GM23338 (cell line): ENCODE measurements at regions not wholly inside any gene's neighbourhood (a gene's known extent, or its start where the extent isn't known, plus 50 kb on each side); places are given as distances from the start of the nearest gene placed in this dataset.

ENCODE experiments used
- ATAC-seq: fragments of 200-7000 bp; cut with Tn5 transposase; 3 replicates; pipeline ENCODE4 v1.9.1; 2020
- DNase-seq: peaks from one replicate; pipeline ENCODE4 v3.0.0-alpha.2; 2015; ENCODE audit warnings: low spot score
- H2AFZ ChIP-seq: fragments of 200-600 bp; sonication (generic); 2 replicates; pipeline ENCODE4 v1.8.0; 2016; ENCODE audit warnings: antibody characterized with exemption, mild to moderate bottlenecking, moderate library complexity
- H3F3A ChIP-seq: fragments of 200-600 bp; sonication (generic); replicated peaks from 2 replicates; pipeline ENCODE4 v1.8.0; 2017; ENCODE audit warnings: antibody characterized with exemption, mixed run types, low read depth
- H3K27ac ChIP-seq: fragments of 200-600 bp; sonication (generic); 2 replicates; pipeline ENCODE4 v1.6.1; 2016; ENCODE audit warnings: low read depth
- H3K27me3 ChIP-seq: fragments of 200-600 bp; sonication (generic); 2 replicates; pipeline ENCODE4 v1.8.0; 2016; ENCODE audit warnings: mild to moderate bottlenecking, mixed run types, moderate library complexity; ENCODE audit not compliant: insufficient read depth
- H3K36me3 ChIP-seq: fragments of 200-600 bp; sonication (generic); 2 replicates; pipeline ENCODE4 v1.8.0; 2016; ENCODE audit warnings: mild to moderate bottlenecking; ENCODE audit not compliant: insufficient read depth
- H3K4me1 ChIP-seq: fragments of 200-600 bp; sonication (generic); 2 replicates; pipeline ENCODE4 v1.8.0; 2016; ENCODE audit warnings: mild to moderate bottlenecking, moderate library complexity; ENCODE audit not compliant: insufficient read depth
- H3K4me2 ChIP-seq: fragments of 200-600 bp; sonication (generic); 2 replicates; pipeline ENCODE4 v1.7.1; 2017; ENCODE audit warnings: mixed run types
- H3K4me3 ChIP-seq: fragments of 200-600 bp; sonication (generic); 2 replicates; pipeline ENCODE4 v1.6.1; 2016; ENCODE audit warnings: mixed run types
- H3K79me2 ChIP-seq: fragments of 200-600 bp; sonication (generic); replicated peaks from 2 replicates; pipeline ENCODE4 v1.8.0; 2017; ENCODE audit warnings: mild to moderate bottlenecking; ENCODE audit not compliant: insufficient read depth
- H3K9me2 ChIP-seq: fragments of 200-600 bp; sonication (generic); 2 replicates; pipeline ENCODE4 v1.8.0; 2017; ENCODE audit not compliant: insufficient read depth
- H4K20me1 ChIP-seq: fragments of 200-600 bp; sonication (generic); replicated peaks from 2 replicates; pipeline ENCODE4 v1.8.0; 2017; ENCODE audit warnings: mild to moderate bottlenecking; ENCODE audit not compliant: insufficient read depth
- H3K27ac Mint-ChIP-seq: 2 replicates; pipeline ENCODE4 v1.8.0; 2020; ENCODE audit warnings: inconsistent platforms, mild to moderate bottlenecking, moderate library complexity, mixed read lengths
- H3K27me3 Mint-ChIP-seq: 3 replicates; pipeline ENCODE4 v1.8.0; 2022; ENCODE audit warnings: low read depth, mild to moderate bottlenecking, moderate library complexity, mixed read lengths, inconsistent platforms; ENCODE audit not compliant: insufficient read depth, poor library complexity
- H3K36me3 Mint-ChIP-seq: 3 replicates; pipeline ENCODE4 v1.8.0; 2021; ENCODE audit warnings: low read depth, mild to moderate bottlenecking, inconsistent platforms, moderate library complexity, mixed read lengths
- H3K4me1 Mint-ChIP-seq: 3 replicates; pipeline ENCODE4 v1.8.0; 2020; ENCODE audit warnings: mild to moderate bottlenecking, inconsistent platforms, mixed read lengths
- H3K4me3 Mint-ChIP-seq: 3 replicates; pipeline ENCODE4 v1.8.0; 2021; ENCODE audit warnings: moderate library complexity, mild to moderate bottlenecking, inconsistent platforms, mixed read lengths
- H3K9me3 Mint-ChIP-seq: 3 replicates; pipeline ENCODE4 v1.8.0; 2020; ENCODE audit warnings: moderate library complexity, mild to moderate bottlenecking, inconsistent platforms, mixed read lengths
- CREB1 ChIP-seq: fragments of 250-450 bp; sonication (Bioruptor Pico); IDR thresholded peaks from 2 replicates; pipeline ENCODE4 v1.5.0; 2020; ENCODE audit warnings: low read depth, mild to moderate bottlenecking, moderate library complexity
- CTCF ChIP-seq, 2 experiments: fragments of 200-600 bp in 1 of 2; sonication (generic) in 1 of 2; conservative IDR thresholded peaks; 2 replicates each; pipeline versions ENCODE4 v1.5.1 to v1.6.1; 2016 to 2017; ENCODE audit warnings: antibody characterized with exemption in 2 of 2, low read depth in 2 of 2, mild to moderate bottlenecking in 2 of 2, moderate library complexity in 1 of 2
- ETS1 ChIP-seq: IDR thresholded peaks from 2 replicates; pipeline ENCODE4 v1.6.1; 2016; ENCODE audit warnings: antibody characterized with exemption
- EZH2phosphoT487 ChIP-seq: fragments of 200-600 bp; sonication (generic); IDR thresholded peaks from one replicate; pipeline ENCODE4 v1.8.1; 2018; ENCODE audit warnings: antibody characterized with exemption; ENCODE audit not compliant: unreplicated experiment
- JUNB ChIP-seq: IDR thresholded peaks from one replicate; pipeline ENCODE4 v1.6.1; 2016; ENCODE audit warnings: antibody characterized with exemption; ENCODE audit not compliant: unreplicated experiment
- NANOG ChIP-seq: IDR thresholded peaks from 2 replicates; pipeline ENCODE4 v1.6.1; 2016; ENCODE audit warnings: antibody characterized with exemption, borderline replicate concordance
- REST ChIP-seq: IDR thresholded peaks from one replicate; pipeline ENCODE4 v1.6.1; 2018; ENCODE audit warnings: antibody characterized with exemption; ENCODE audit not compliant: unreplicated experiment
- STAT1 ChIP-seq: IDR thresholded peaks from one replicate; pipeline ENCODE4 v1.6.1; 2016; ENCODE audit warnings: antibody characterized with exemption; ENCODE audit not compliant: unreplicated experiment
- ZNF114 ChIP-seq: fragments of 250-450 bp; sonication (Bioruptor Pico); IDR thresholded peaks from 2 replicates; pipeline ENCODE4 v1.5.0; 2020; ENCODE audit warnings: mild to moderate bottlenecking, moderate library complexity
- ZNF462 ChIP-seq: fragments of 250-450 bp; sonication (Bioruptor Pico); IDR thresholded peaks from 2 replicates; pipeline ENCODE4 v1.5.0; 2020; ENCODE audit warnings: mild to moderate bottlenecking, moderate library complexity

- DNase-seq (peak; percentile 49), ATAC-seq (peak; percentile 65)
- no peak overlapping the region for H3K4me3 ChIP-seq
- H3K9me2 ChIP-seq = no peaks in the 10 kb centered on the region
- H3K9me3 Mint-ChIP-seq = no peaks in the 10 kb centered on the region
- no peak overlapping the region for H3K27ac ChIP-seq
- no peaks in the 10 kb centered on the region for H3F3A ChIP-seq
- no peaks in the 10 kb centered on the region for H3K36me3 Mint-ChIP-seq
- H3K4me1 ChIP-seq = no peaks in the 10 kb centered on the region
- no peaks in the 10 kb centered on the region for H3K27me3 ChIP-seq
- H3K79me2 ChIP-seq = no peaks in the 10 kb centered on the region
- no peaks in the 10 kb centered on the region for H4K20me1 ChIP-seq
- no peaks in the 10 kb centered on the region for H3K27me3 Mint-ChIP-seq
- no peaks in the 10 kb centered on the region for H3K36me3 ChIP-seq
- H3K27ac Mint-ChIP-seq = no peak overlapping the region
- no peak overlapping the region for H2AFZ ChIP-seq
- no peak overlapping the region for H3K4me3 Mint-ChIP-seq
- TF ChIP-seq NANOG = no peak
- no peak for TF ChIP-seq ZNF114 (CRISPR knock-in tag)
- peak; percentile 52 to 53 for TF ChIP-seq CTCF (conservative IDR thresholded peaks at IDR 0.05; ENCODE audit: low read depth in 2 of 2)
- no peaks in the 10 kb centered on the region for H3K4me1 Mint-ChIP-seq
- no peak overlapping the region for H3K4me2 ChIP-seq
Measured at GRCh38 chr4:173591760-173592159, 61.7 kb upstream of the HAND2 start.

- Histone ChIP-seq H3K27me3 (no peaks in the 10 kb centered on the region), H3K4me1 (no peaks in the 10 kb centered on the region), H4K20me1 (no peaks in the 10 kb centered on the region), H3K4me3 (no peak overlapping the region), H3F3A (no peaks in the 10 kb centered on the region), H2AFZ (no peak overlapping the region), H3K27ac (no peak overlapping the region), H3K36me3 (no peaks in the 10 kb centered on the region), H3K79me2 (no peaks in the 10 kb centered on the region), H3K4me2 (no peak overlapping the region), H3K9me2 (no peaks in the 10 kb centered on the region)
- Mint-ChIP-seq H3K36me3 (no peaks in the 10 kb centered on the region), H3K27me3 (no peaks in the 10 kb centered on the region), H3K27ac (no peak overlapping the region), H3K9me3 (no peaks in the 10 kb centered on the region), H3K4me1 (no peaks in the 10 kb centered on the region), H3K4me3 (no peak overlapping the region)
- DNase-seq (no peak), ATAC-seq (no peak)
- TF ChIP-seq REST = no peak
- no peak for TF ChIP-seq STAT1
- no peak for TF ChIP-seq ZNF462 (CRISPR knock-in tag)
- TF ChIP-seq ETS1 = no peak
- no peak for TF ChIP-seq NANOG
- no peak for TF ChIP-seq JUNB
- no peak for TF ChIP-seq CREB1 (CRISPR knock-in tag)
- no peak for TF ChIP-seq EZH2phosphoT487
- no peak for TF ChIP-seq ZNF114 (CRISPR knock-in tag)
Measured at GRCh38 chr4:173590697-173591096, 60.7 kb upstream of the HAND2 start.
